ENCODE measurements at regions not wholly inside any gene's neighbourhood (a gene's known extent, or its start where the extent isn't known, plus 50 kb on each side); places are given as distances from the start of the nearest gene placed in this dataset.
A peak's percentile ranks its signal among the peaks of the same experiment; 100 is the strongest.
"Not testable (repeated sequence)": the region's sequence is repeated elsewhere in the genome, so short reads cannot be mapped to it uniquely, and the experiment has no call there.

DNA sequence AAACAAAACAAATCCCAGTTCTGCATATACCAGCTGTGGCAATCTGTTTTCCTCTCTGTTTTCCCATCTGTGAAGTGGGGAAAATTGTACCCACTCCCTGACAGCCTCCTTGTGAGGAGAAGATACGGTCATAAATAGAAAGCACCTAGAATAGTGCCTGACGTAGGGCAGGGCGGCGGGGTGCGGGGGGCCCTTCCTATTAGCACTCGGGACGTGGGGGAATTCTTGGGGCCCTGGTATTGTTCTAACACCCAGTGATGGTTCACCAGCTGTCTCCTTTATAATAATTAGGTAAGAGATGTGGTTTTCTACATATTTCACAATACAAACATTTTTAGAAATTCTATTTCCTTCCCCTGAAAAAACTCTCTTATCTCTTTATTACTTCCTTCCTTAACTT is 93.4 kb downstream of the NSUN5 start:
- FAIRE-seq; in situ Hi-C loops (cut with MboI); H3K9ac ChIP-seq (ENCODE audit: control insufficient read depth, insufficient read depth, low read length); POLR2A ChIA-PET; CTCF ChIA-PET; H3K4me1 ChIP-seq (ENCODE audit: control insufficient read depth, insufficient read depth, low read length); H4K20me1 ChIP-seq (ENCODE audit: control insufficient read depth, insufficient read depth); RAD21 ChIA-PET (ENCODE audit: unreplicated experiment); H2AFZ ChIP-seq (ENCODE audit: control insufficient read depth, low read depth, low read length); H3K79me2 ChIP-seq (ENCODE audit: control insufficient read depth, insufficient read depth, low read length); H3K4me3 ChIP-seq; BruUV-seq (replicated peaks); SMC1A ChIA-PET (ENCODE audit: uncharacterized antibody, unreplicated experiment); intact Hi-C loops (cut with micrococcal nuclease; ENCODE audit: unreplicated experiment); H3K27ac ChIP-seq (ENCODE audit: control insufficient read depth, insufficient read depth); H3K4me2 ChIP-seq (ENCODE audit: control insufficient read depth, insufficient read depth); DNase-seq (ENCODE audit: low read depth, low spot score); H3K27me3 ChIP-seq (replicated peaks in 1 of 2; ENCODE audit: control insufficient read depth in 2 of 2, insufficient read depth in 2 of 2, low read length in 1 of 2); H3K36me3 ChIP-seq (ENCODE audit: control insufficient read depth in 2 of 2, insufficient read depth in 2 of 2, low read length in 1 of 2); H3K9me3 ChIP-seq (replicated peaks; ENCODE audit: control insufficient read depth, insufficient read depth, low read length): not testable (repeated sequence)
- WGBS (ENCODE audit: insufficient coverage, insufficient replicate concordance, low lambda C conversion rate, missing lambda C conversion rate) = no CpG with 5 or more reads among the region's 7 CpGs
- ATAC-seq = peak; percentile 66

DNA sequence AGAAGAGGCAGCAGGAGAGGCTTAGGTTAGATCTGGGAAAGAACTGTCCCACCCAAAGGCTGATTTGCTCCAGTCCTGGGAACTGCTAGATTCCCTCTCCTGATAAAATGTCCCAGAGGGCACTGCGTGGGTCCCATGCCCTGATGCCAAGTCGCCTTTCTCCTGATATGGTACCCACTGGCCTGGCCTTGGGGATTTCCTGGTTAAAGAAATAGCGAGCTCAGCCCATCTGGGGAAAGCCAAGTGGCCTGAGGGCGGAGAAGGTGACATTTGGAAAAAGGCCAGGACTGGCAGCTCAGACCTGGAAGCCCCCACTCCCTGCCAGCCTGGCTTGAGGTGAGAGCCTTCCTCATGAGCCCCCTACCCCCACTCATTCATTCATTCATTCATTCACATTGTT is 94.2 kb downstream of the NSUN5 start:
- SMC1A ChIA-PET (ENCODE audit: uncharacterized antibody, unreplicated experiment); H3K36me3 ChIP-seq (ENCODE audit: control insufficient read depth in 2 of 2, insufficient read depth in 2 of 2, low read length in 1 of 2); RAD21 ChIA-PET (ENCODE audit: unreplicated experiment); FAIRE-seq; POLR2A ChIA-PET; H3K4me3 ChIP-seq; intact Hi-C loops (cut with micrococcal nuclease; ENCODE audit: unreplicated experiment); CTCF ChIA-PET; BruUV-seq (replicated peaks); H3K27ac ChIP-seq (ENCODE audit: control insufficient read depth, insufficient read depth); H3K9me3 ChIP-seq (replicated peaks; ENCODE audit: control insufficient read depth, insufficient read depth, low read length); in situ Hi-C loops (cut with MboI); DNase-seq (ENCODE audit: low read depth, low spot score); H3K79me2 ChIP-seq (ENCODE audit: control insufficient read depth, insufficient read depth, low read length); H2AFZ ChIP-seq (ENCODE audit: control insufficient read depth, low read depth, low read length); H3K9ac ChIP-seq (ENCODE audit: control insufficient read depth, insufficient read depth, low read length); H3K27me3 ChIP-seq (replicated peaks in 1 of 2; ENCODE audit: control insufficient read depth in 2 of 2, insufficient read depth in 2 of 2, low read length in 1 of 2); H3K4me1 ChIP-seq (ENCODE audit: control insufficient read depth, insufficient read depth, low read length); H3K4me2 ChIP-seq (ENCODE audit: control insufficient read depth, insufficient read depth); H4K20me1 ChIP-seq (ENCODE audit: control insufficient read depth, insufficient read depth): not testable (repeated sequence)
- 45% methylated on average over 4 of the region's 4 CpGs for WGBS (ENCODE audit: insufficient coverage, insufficient replicate concordance, low lambda C conversion rate, missing lambda C conversion rate)
- ATAC-seq = peak; percentile 21

DNA sequence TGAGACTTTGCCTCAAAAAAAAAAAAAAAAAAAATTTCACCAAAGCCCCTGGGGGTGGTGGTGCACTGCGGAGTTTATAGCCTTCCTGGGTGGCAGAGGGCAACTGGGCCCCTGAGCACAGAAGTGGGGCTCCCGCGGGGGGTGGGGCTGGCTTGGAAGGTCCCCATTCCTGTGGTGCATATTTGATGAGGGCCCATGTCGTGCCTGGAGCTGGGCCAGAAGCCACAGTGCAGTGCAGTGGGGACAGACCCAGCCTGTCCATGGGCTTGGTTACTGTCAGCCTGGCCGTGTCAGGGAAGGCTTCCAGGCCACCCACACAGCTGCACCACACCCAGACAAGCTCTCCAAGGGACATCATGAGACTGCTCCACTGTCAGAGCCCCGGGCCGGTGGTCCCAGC is 95.5 kb downstream of the NSUN5 start:
- ATAC-seq = peak; percentile 50

DNA sequence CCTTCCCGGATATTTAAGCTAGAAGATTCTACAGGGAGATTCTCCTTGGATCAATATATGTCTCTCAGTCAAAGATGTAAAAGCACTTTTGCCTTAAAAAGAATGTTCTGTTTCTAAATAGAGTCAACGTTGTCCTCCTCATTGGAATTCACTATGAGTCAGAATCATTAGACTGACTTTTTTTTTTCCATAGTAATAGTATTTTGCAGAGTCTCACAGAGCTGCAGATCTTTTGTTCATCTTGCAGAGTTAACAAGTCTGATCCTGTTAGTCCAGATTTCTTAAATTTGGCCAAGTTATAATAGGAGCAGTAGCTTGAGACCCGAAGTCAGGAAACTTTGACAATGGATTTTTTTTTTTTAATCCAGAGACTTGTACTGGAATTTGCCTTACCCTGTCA is 103.0 kb downstream of the NSUN5 start:
- CTCF ChIA-PET; POLR2A ChIA-PET; SMC1A ChIA-PET (ENCODE audit: uncharacterized antibody, unreplicated experiment); H3K79me2 ChIP-seq (ENCODE audit: control insufficient read depth, insufficient read depth, low read length); RAD21 ChIA-PET (ENCODE audit: unreplicated experiment); in situ Hi-C loops (cut with MboI); H3K36me3 ChIP-seq (ENCODE audit: control insufficient read depth in 2 of 2, insufficient read depth in 2 of 2, low read length in 1 of 2); H3K4me2 ChIP-seq (ENCODE audit: control insufficient read depth, insufficient read depth); BruUV-seq (replicated peaks); DNase-seq (ENCODE audit: low read depth, low spot score); H4K20me1 ChIP-seq (ENCODE audit: control insufficient read depth, insufficient read depth); H3K27ac ChIP-seq (ENCODE audit: control insufficient read depth, insufficient read depth); H3K4me1 ChIP-seq (ENCODE audit: control insufficient read depth, insufficient read depth, low read length); H2AFZ ChIP-seq (ENCODE audit: control insufficient read depth, low read depth, low read length); H3K4me3 ChIP-seq; ATAC-seq; H3K27me3 ChIP-seq (replicated peaks in 1 of 2; ENCODE audit: control insufficient read depth in 2 of 2, insufficient read depth in 2 of 2, low read length in 1 of 2); intact Hi-C loops (cut with micrococcal nuclease; ENCODE audit: unreplicated experiment); FAIRE-seq; H3K9ac ChIP-seq (ENCODE audit: control insufficient read depth, insufficient read depth, low read length); H3K9me3 ChIP-seq (replicated peaks; ENCODE audit: control insufficient read depth, insufficient read depth, low read length): not testable (repeated sequence)
- 44% methylated on average over 1 of the region's 3 CpGs for WGBS (ENCODE audit: insufficient coverage, insufficient replicate concordance, low lambda C conversion rate, missing lambda C conversion rate)

More for the DNA sequence above, 95.5 kb downstream of the NSUN5 start:
- RAD21 ChIA-PET (ENCODE audit: unreplicated experiment); H3K27ac ChIP-seq (ENCODE audit: control insufficient read depth, insufficient read depth); H3K4me2 ChIP-seq (ENCODE audit: control insufficient read depth, insufficient read depth); FAIRE-seq; H3K4me1 ChIP-seq (ENCODE audit: control insufficient read depth, insufficient read depth, low read length); H2AFZ ChIP-seq (ENCODE audit: control insufficient read depth, low read depth, low read length); CTCF ChIA-PET; DNase-seq (ENCODE audit: low read depth, low spot score); intact Hi-C loops (cut with micrococcal nuclease; ENCODE audit: unreplicated experiment); H3K9ac ChIP-seq (ENCODE audit: control insufficient read depth, insufficient read depth, low read length); H3K36me3 ChIP-seq (ENCODE audit: control insufficient read depth in 2 of 2, insufficient read depth in 2 of 2, low read length in 1 of 2); H3K9me3 ChIP-seq (replicated peaks; ENCODE audit: control insufficient read depth, insufficient read depth, low read length); H3K4me3 ChIP-seq; H3K79me2 ChIP-seq (ENCODE audit: control insufficient read depth, insufficient read depth, low read length); SMC1A ChIA-PET (ENCODE audit: uncharacterized antibody, unreplicated experiment); POLR2A ChIA-PET; H3K27me3 ChIP-seq (replicated peaks in 1 of 2; ENCODE audit: control insufficient read depth in 2 of 2, insufficient read depth in 2 of 2, low read length in 1 of 2); in situ Hi-C loops (cut with MboI); H4K20me1 ChIP-seq (ENCODE audit: control insufficient read depth, insufficient read depth); BruUV-seq (replicated peaks): not testable (repeated sequence)
- WGBS (ENCODE audit: insufficient coverage, insufficient replicate concordance, low lambda C conversion rate, missing lambda C conversion rate) = 2% methylated on average over 4 of the region's 7 CpGs

Measured in GM12878 (cell line).